NCI-H1092 (cell line): ENCODE measurements at regions not wholly inside any gene's neighbourhood (a gene's known extent, or its start where the extent isn't known, plus 50 kb on each side); places are given as distances from the start of the nearest gene placed in this dataset.
A peak's percentile ranks its signal among the peaks of the same experiment; 100 is the strongest.
"Not testable (repeated sequence)": the region's sequence is repeated elsewhere in the genome, so short reads cannot be mapped to it uniquely, and the experiment has no call there.

Experiments used
- DNase-seq: peaks from one replicate; lab custom pipeline; 2025; lab: John Stamatoyannopoulos, UW

- not testable (repeated sequence) for DNase-seq
Measured at GRCh38 chr9:6103911-6104310, 88.5 kb upstream of the RANBP6 start.

- not testable (repeated sequence) for DNase-seq
Measured at GRCh38 chr9:6102336-6102987, 87.0 kb upstream of the RANBP6 start.

GRCh38 chr9:6101725-6102124 is 86.3 kb upstream of the RANBP6 start:
- not testable (repeated sequence) for DNase-seq

- not testable (repeated sequence) for DNase-seq
Measured at GRCh38 chr9:6099346-6099745, 83.9 kb upstream of the RANBP6 start.

GRCh38 chr9:6098431-6098830 is 83.0 kb upstream of the RANBP6 start:
- DNase-seq = no peak

GRCh38 chr9:6096821-6097220 is 81.4 kb upstream of the RANBP6 start:
- DNase-seq = no peak

- no peak for DNase-seq
Measured at GRCh38 chr9:6090277-6091210, 75.1 kb upstream of the RANBP6 start.

GRCh38 chr9:6089300-6089699 is 73.9 kb upstream of the RANBP6 start:
- no peak for DNase-seq

- no peak for DNase-seq
Measured at GRCh38 chr9:6086006-6086655, 70.7 kb upstream of the RANBP6 start.

- DNase-seq = peak; percentile 95
Measured at GRCh38 chr9:6080154-6080716, 64.8 kb upstream of the RANBP6 start.

- DNase-seq = no peak
Measured at GRCh38 chr9:6079386-6079785, 64.0 kb upstream of the RANBP6 start.

GRCh38 chr9:6078382-6079105 is 63.1 kb upstream of the RANBP6 start:
- DNase-seq = no peak

- DNase-seq = no peak
Measured at GRCh38 chr9:6076851-6077250, 61.4 kb upstream of the RANBP6 start.

GRCh38 chr9:6073731-6074130 is 58.3 kb upstream of the RANBP6 start:
- no peak for DNase-seq

- DNase-seq = no peak
Measured at GRCh38 chr9:6072865-6073264, 57.4 kb upstream of the RANBP6 start.

GRCh38 chr9:6072453-6072852 is 57.0 kb upstream of the RANBP6 start:
- no peak for DNase-seq

- no peak for DNase-seq
Measured at GRCh38 chr9:6068983-6069382, 53.6 kb upstream of the RANBP6 start.

- DNase-seq = no peak
Measured at GRCh38 chr9:6067426-6067825, 52.0 kb upstream of the RANBP6 start.
